Neural cell (in vitro differentiated cells): ENCODE measurements at regions not wholly inside any gene's neighbourhood (a gene's known extent, or its start where the extent isn't known, plus 50 kb on each side); places are given as distances from the start of the nearest gene placed in this dataset.

Source experiments
- EP300 ChIP-seq: fragments of 450-650 bp; conservative IDR thresholded peaks from 2 replicates; pipeline ENCODE4 v1.6.1; 2014; ENCODE audit warnings: antibody characterized with exemption, mild to moderate bottlenecking, moderate library complexity; ENCODE audit not compliant: poor library complexity, severe bottlenecking
- EZH2 ChIP-seq: fragments of 200-600, 300-800 bp; shearing (Covaris generic), sonication (generic); IDR thresholded peaks from 2 replicates; pipeline ENCODE4 v1.6.1; 2014; ENCODE audit warnings: antibody characterized with exemption, low read length, borderline replicate concordance, mild to moderate bottlenecking; ENCODE audit not compliant: insufficient read depth, poor library complexity, severe bottlenecking
- MXI1 ChIP-seq: fragments of 450-650 bp; conservative IDR thresholded peaks from 2 replicates; pipeline ENCODE4 v1.6.1; 2014; ENCODE audit warnings: antibody characterized with exemption, mild to moderate bottlenecking; ENCODE audit not compliant: poor library complexity, severe bottlenecking
- POLR2AphosphoS5 ChIP-seq: IDR thresholded peaks from 2 replicates; pipeline ENCODE4 v1.6.1; 2012
- REST ChIP-seq: IDR thresholded peaks from 2 replicates; pipeline ENCODE4 v1.6.1; 2012; ENCODE audit warnings: borderline replicate concordance
- SMC3 ChIP-seq: fragments of 450-650 bp; conservative IDR thresholded peaks from 2 replicates; pipeline ENCODE4 v1.6.1; 2014; ENCODE audit warnings: antibody characterized with exemption, mild to moderate bottlenecking, moderate library complexity; ENCODE audit not compliant: poor library complexity
- TAF1 ChIP-seq: IDR thresholded peaks from 2 replicates; pipeline ENCODE4 v1.6.1; 2012; ENCODE audit warnings: low read depth
- TF ChIP-seq, protein P1 (sequence below): fragments of 450-650 bp; IDR thresholded peaks from 2 replicates; pipeline ENCODE4 v1.5.1; 2014; ENCODE audit warnings: antibody characterized with exemption, mild to moderate bottlenecking, moderate library complexity; ENCODE audit not compliant: poor library complexity, severe bottlenecking

DNA sequence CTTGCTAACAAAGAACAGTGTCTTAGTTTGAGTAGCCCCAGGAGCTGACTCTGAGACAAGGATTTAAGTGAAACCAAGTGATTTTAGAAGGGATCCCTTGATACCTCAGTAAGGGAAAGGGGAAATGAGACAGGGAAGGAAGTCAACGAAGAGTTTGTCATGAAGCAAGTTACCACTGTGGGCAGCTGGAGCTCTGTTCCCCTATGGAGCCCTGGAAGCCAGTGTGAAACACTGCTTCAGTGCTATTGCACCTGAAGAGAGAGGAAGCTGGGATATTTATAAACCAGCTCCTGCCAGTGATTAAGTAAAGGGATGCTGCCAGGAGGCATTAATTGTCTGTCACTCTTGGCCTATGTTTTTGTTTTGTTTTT is 58.9 kb upstream of the WAPL start:
- no peak for TF ChIP-seq REST
- TF ChIP-seq, protein P1, sequence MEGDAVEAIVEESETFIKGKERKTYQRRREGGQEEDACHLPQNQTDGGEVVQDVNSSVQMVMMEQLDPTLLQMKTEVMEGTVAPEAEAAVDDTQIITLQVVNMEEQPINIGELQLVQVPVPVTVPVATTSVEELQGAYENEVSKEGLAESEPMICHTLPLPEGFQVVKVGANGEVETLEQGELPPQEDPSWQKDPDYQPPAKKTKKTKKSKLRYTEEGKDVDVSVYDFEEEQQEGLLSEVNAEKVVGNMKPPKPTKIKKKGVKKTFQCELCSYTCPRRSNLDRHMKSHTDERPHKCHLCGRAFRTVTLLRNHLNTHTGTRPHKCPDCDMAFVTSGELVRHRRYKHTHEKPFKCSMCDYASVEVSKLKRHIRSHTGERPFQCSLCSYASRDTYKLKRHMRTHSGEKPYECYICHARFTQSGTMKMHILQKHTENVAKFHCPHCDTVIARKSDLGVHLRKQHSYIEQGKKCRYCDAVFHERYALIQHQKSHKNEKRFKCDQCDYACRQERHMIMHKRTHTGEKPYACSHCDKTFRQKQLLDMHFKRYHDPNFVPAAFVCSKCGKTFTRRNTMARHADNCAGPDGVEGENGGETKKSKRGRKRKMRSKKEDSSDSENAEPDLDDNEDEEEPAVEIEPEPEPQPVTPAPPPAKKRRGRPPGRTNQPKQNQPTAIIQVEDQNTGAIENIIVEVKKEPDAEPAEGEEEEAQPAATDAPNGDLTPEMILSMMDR: no peak
- TF ChIP-seq MXI1: no peak
- TF ChIP-seq SMC3: no peak
- TF ChIP-seq EP300: no peak
- TF ChIP-seq EZH2: no peak
- TF ChIP-seq POLR2AphosphoS5: no peak
- TF ChIP-seq TAF1: no peak
